ENCODE measurements at regions not wholly inside any gene's neighbourhood (a gene's known extent, or its start where the extent isn't known, plus 50 kb on each side); places are given as distances from the start of the nearest gene placed in this dataset.

- no peak for DNase-seq
Measured at GRCh38 chr1:232271299-232271698, 358.6 kb downstream of the SIPA1L2 start.

DNA sequence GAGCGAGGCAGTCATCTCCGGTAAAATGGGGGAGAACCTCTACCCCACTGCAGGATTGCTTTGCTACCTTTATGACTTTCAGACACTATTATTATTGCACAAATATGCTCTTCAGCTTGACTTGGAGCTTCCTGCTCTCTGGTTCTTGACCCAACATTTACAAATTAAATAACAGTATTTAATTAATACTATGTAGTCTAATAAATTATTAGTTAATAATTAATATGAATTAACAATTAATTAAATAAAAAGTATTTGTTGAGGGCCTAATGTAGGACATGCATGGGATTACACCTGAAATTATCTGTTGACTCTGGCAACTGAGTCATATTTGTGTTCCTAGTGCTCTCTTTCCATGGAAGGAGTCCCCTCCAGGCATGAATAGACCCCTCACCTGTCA lies 359.9 kb downstream of the SIPA1L2 start:
- no peak for DNase-seq

DNA sequence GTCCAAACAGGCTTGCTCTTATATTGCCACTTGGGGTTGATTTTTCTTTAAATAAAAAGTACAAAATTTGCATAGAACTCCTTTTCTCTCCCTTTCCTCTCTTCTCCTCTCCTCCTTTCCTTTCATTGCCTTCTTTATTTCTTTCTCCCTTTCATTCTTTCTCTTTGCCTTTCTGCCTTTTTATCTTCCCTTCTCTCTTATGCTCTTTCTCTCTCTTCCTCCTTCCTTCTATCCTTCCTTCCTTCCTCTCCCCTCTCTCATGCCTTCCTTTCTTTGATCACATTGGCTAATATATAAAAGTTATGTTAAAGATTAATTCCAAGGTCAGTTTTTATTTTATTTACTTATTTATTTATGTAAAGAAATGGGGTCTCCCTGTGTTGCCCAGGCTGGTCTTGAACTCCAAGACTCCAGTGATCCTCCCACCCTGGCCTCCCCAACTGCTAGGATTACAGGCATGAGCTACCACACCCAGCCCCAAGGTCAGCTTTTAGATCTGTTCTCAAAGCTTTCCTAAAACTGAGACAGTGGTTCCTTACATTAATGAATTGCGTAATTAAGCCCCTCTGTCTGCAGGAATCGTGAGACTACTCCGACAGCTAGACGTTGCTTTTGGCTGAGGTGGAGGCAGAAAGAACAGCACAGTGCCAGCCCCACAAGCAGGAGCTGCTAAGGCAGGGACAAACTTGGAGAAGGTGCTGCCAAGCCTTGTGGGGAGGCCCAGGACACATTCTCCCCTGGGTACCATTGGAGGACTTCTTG lies 361.9 kb downstream of the SIPA1L2 start:
- no peak for DNase-seq

GRCh38 chr1:232267092-232267836 lies 362.7 kb downstream of the SIPA1L2 start:
- no peak for DNase-seq

- DNase-seq: no peak
Measured at GRCh38 chr1:232263452-232263851, 366.5 kb downstream of the SIPA1L2 start.

GRCh38 chr1:232262991-232263390 lies 366.9 kb downstream of the SIPA1L2 start:
- DNase-seq: no peak

- no peak for DNase-seq
Measured at GRCh38 chr1:232260861-232261260, 369.1 kb downstream of the SIPA1L2 start.

DNA sequence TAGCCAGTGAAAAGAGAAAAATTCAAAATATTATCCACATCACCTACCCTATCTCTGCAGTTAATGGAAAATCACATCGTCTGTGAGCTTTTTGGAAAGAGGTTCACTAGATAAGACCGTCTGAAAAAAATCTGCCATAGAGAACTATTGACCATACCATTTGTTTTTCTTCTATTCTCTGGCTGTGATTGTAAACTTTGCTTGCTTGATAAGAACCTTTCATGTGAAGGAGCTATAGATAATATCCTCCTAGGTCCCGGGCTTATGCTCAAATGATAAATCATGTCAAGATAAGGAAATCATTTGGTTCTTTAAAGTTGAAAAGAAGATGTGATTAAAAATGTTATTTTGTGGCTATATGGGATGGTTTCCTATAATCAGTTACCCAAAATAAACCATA lies 369.9 kb downstream of the SIPA1L2 start:
- no peak for DNase-seq

DNA sequence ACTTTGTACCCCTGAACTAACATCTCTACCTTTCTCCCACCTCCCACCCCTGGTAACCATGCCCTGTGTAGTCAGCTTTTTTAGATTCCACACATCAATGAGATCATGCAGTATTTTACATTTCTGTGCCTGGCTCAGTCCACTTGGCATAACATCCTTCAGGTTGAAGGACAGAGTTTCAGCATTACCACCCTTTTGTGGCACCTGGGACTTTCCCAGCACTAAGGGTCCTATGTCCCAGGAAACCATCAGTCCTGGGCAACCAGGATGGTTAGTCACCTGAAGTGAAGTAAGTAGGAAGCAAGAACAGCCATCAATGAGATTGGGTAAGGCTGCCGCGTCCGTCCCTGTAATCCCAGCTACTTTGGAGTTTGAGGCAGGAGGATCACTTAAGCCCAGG lies 370.6 kb downstream of the SIPA1L2 start:
- no peak for DNase-seq

DNA sequence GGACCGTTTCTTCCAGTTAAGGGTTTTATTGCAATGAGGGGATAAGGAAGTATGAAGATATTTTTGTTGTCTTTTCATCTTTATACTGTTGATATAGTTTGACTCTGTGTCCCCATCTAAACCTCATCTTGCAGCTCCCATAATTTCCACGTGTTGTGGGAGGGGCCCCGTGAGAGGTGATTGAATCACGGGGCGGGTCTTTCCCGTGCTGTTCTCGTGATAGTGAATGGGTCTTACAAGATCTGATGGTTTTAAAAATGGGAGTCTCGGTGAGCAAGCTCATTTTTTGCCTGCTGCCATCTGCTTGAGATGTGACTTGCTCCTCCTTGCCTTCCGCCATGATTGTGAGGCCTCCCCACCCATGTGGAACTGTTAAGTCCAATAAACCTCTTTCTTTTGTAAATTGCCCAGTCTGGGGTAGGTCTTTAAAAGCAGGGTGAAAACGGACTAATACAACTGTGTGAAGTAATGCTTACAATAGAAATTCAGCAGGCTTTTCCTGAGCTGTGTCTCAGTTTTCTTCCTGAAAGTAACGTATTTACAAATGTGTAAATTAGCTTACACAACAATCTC lies 377.3 kb downstream of the SIPA1L2 start:
- DNase-seq: no peak

DNA sequence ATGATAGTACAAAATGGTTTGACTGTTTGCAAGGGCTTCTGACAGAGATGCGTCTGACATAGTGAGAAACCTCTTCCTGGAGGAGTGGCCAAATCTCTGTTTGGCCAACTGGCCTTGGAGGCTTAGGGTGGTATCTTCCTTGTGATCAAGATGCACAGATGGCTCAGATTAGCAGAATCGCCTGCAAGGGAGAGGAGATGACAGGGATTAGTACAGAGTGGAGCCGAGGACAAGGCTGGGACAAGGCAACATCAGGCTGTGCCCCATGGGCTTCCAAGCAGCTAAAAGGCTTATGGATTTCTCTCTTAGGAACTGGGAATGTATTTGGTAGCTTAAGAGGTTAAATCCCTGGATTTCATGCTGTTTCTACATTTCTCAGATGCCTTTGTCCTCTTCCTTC lies 379.1 kb downstream of the SIPA1L2 start:
- peak; percentile 16 for DNase-seq

GRCh38 chr1:232249861-232250777 lies 379.8 kb downstream of the SIPA1L2 start:
- DNase-seq: no peak

DNA sequence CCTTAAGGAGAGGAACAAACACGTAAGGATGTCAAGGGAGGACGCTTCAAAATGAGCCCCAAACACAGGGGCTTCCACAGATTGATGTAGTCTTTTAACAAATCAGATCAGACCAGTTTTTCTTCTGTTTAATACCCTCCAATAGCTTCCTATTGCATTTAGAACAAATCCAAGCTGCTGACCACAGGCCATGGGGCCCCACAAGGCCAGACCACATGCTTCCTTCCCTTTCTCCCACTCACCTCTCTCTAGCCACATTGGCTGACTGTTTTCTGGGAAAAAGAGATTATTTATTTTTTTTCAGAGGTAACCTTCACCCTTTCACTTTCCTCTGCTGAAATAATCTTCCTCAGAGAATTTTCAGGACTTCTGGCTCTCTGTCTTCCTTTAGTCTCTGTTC lies 380.6 kb downstream of the SIPA1L2 start:
- no peak for DNase-seq

DNA sequence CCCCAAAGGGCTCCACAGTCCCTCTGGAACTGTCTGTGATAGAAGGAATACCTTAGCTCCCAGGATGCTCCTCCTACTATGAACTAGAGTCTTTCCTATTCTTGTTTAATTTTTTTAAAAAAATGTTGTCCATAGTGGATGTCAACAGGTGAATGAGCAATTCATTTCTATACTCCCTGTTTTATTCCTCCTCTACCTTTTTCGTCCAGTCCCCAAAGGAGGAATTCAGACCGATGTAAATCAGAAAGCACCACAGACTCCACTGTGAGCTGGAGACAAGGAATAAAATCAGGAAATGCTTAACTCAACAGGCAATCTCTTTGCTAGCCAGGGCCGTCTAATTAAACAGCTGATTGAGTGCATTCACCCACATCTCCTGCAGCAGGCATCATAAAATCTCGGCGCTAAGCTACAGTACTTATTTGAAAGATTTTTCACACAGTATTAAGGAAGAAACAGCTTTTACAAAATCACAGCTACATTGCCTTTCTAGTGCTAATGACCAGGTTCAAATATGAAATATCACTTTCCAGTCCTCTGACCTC lies 381.6 kb downstream of the SIPA1L2 start:
- no peak for DNase-seq

GRCh38 chr1:232247669-232248068 lies 382.3 kb downstream of the SIPA1L2 start:
- no peak for DNase-seq

GRCh38 chr1:232244426-232244825 lies 385.5 kb downstream of the SIPA1L2 start:
- DNase-seq: no peak

GRCh38 chr1:232239998-232240397 lies 389.9 kb downstream of the SIPA1L2 start:
- no peak for DNase-seq

DNA sequence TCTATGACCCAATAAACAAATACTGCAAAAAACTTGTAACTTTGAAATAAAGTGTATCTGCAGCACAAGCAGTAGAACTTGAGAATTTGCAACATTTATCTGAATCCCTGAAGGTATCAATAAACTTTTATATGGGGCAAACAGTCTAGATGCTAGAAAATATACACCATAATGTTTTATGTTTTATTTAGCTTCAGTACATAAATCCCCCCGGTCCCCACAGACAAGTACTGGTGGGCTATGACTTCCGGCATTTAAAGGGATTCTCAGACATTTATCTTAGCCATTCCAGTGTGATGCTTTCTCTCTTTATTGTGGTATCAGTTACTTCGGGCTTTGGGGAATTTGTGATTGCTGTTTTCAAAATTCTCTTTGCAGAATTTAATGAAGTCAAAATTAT lies 390.4 kb downstream of the SIPA1L2 start:
- no peak for DNase-seq

GRCh38 chr1:232238009-232238408 lies 391.9 kb downstream of the SIPA1L2 start:
- no peak for DNase-seq

GRCh38 chr1:232227306-232227705 lies 402.6 kb downstream of the SIPA1L2 start:
- no peak for DNase-seq

DNA sequence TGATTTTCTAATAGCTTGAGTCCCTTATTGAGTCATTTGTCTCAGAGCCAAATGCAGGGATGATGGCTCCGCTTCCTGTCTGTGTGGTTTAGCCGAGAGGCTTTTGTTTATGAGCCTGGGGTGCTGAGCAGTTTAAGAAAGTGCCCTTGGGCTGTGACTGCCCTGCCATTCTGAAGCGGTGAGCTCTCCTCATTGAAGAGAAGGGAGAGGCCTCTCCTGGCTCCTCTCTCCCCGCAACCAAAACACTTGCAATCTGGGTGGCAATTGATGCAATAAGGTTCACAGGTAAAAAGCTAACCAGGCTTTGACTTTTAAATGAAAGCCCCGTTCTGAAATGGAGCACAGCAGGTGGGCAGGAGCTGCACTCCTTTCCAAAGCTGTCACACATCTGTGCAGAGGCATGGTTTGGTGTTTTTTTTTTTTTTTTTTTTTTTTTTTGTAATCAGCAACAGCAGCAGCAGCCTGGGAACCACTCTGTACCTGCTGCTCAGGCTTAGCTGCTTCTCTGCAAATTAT lies 403.7 kb downstream of the SIPA1L2 start:
- DNase-seq: peak; percentile 28

DNA sequence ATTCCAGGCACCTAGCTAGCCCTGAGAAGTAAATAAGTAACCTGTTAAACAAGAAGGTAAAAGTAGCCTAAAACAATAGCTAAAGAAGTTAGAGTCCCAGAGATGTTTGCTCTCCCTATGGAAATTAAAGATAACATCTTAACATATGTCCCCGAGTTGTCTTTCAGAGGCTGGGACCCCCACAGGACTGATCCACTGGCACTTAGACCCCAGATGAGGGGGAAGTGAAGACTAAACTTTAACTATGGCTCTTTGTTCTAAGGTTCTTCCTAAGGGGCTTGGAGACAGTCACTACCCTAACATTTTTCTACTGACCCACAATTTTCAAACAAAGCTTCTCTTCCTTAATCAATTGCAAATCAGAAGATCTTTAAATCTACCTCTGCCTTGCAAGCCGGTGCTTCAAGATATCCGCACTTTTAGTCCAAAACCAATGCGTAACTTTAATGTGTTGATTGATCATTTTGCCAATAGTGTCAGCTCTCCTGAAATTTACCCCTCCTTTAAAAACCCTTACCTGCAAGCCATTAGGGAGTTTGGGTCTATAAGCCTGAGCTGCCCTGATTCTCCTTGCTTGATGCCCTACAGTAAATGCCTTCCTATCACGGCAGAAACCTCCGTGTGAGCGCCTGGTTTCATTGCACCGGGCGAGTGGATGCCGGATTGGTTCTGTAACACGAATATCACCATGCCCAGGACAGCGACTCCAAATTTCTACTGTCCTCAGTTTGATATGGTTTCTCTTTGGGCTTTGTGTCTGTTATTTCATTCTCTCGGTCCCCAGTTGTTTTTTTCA lies 404.4 kb downstream of the SIPA1L2 start:
- DNase-seq: no peak

All from retina (tissue), 1 donor.